WERI-Rb-1 (cell line): ENCODE measurements at regions not wholly inside any gene's neighbourhood (a gene's known extent, or its start where the extent isn't known, plus 50 kb on each side); places are given as distances from the start of the nearest gene placed in this dataset.

Experiments
- DNase-seq: peaks from one replicate; pipeline ENCODE4 v3.0.0-alpha.2; 2020
- H3K27ac ChIP-seq: fragments of 250-450 bp; sonication (Bioruptor Pico); 2 replicates; pipeline ENCODE4 v1.5.1; 2020; ENCODE audit warnings: mild to moderate bottlenecking, moderate library complexity
- H3K27me3 ChIP-seq: fragments of 250-450 bp; sonication (Bioruptor Pico); 2 replicates; pipeline ENCODE4 v1.5.1; 2021; ENCODE audit warnings: mild to moderate bottlenecking, low read depth, moderate library complexity; ENCODE audit not compliant: insufficient read depth, severe bottlenecking
- H3K36me3 ChIP-seq: fragments of 250-450 bp; sonication (Bioruptor Pico); 2 replicates; pipeline ENCODE4 v1.5.1; 2020; ENCODE audit warnings: mild to moderate bottlenecking, moderate library complexity
- H3K4me3 ChIP-seq: 2 replicates; pipeline ENCODE4 v1.5.1; 2011; ENCODE audit warnings: low read depth, mild to moderate bottlenecking, control low read depth, low read length
- H3K9me3 ChIP-seq: fragments of 250-450 bp; sonication (Bioruptor Pico); 2 replicates; pipeline ENCODE4 v1.5.1; 2021; ENCODE audit warnings: mild to moderate bottlenecking, moderate library complexity; ENCODE audit not compliant: severe bottlenecking
- CTCF ChIP-seq: IDR thresholded peaks from 2 replicates; pipeline ENCODE4 v1.5.1; 2011; ENCODE audit warnings: low read depth, mild to moderate bottlenecking, control low read depth, inconsistent platforms, low read length

DNA sequence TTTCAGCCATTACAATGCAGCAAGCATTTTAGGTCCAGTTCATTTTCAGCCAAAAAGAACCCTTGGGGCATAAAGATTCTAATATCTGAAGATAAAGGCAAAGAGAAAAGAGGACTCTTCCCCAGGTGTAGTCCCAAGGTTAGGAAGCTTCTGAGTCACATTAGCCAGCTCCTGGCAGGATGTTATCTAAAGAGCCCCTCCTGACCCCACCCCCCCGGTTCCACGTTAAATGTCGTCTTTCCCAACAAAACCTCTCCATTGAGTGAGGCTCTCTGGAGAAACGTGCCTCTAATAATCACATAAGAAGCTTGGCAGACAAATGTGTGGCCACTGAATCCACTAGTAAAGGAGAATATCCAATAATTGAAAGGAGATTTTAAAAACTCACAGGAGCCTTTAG, 267.7 kb downstream of the GALC start:
- peak; percentile 77 for DNase-seq
- H3K4me3 ChIP-seq, result peak overlapping the region; percentile 17
- no peak for TF ChIP-seq CTCF
- no peaks in the 10 kb centered on the region for H3K9me3 ChIP-seq
- H3K27me3 ChIP-seq, result no peaks in the 10 kb centered on the region
- peak overlapping the region; percentile 84 for H3K27ac ChIP-seq
- no peaks in the 10 kb centered on the region for H3K36me3 ChIP-seq

DNA sequence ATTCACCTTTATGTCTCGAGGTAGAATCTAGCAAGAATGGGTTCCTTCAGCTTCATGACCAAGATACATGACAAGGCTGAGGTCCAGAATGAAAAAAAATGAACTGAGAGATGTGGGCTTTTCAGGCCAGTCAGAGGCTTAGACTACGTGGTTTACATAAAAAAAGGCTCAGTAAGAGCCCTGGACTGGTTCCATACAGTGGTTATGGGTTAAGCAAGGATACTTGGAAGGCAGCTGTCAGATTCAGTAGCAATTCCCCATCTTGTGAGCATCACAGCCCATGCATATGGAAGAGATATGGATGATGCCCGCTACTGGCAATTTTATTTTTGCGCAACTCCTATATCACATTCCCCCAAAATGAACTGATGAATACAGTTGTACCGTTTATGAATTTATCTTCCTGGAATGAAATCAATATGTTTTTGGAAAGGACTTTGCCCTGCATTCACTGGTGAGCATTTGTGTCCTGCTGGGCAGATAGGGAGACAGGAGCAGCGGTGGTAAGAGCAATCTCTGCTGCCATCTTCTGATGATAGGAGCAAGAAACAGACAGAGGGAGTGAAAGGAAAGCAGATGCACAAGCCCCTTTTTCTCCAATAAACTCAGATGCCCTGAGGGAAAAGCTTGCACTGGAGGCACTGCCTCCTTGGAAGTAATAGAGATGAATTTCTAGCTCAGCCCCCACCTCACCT, 280.4 kb downstream of the GALC start:
- H3K4me3 ChIP-seq, result no peak overlapping the region
- H3K36me3 ChIP-seq, result no peaks in the 10 kb centered on the region
- H3K9me3 ChIP-seq, result no peaks in the 10 kb centered on the region
- no peak overlapping the region for H3K27ac ChIP-seq
- no peaks in the 10 kb centered on the region for H3K27me3 ChIP-seq
- DNase-seq, result peak; percentile 38
- TF ChIP-seq CTCF, result peak; percentile 64

- Histone ChIP-seq H3K36me3 (no peaks in the 10 kb centered on the region), H3K27ac (no peak overlapping the region), H3K27me3 (no peaks in the 10 kb centered on the region), H3K9me3 (no peaks in the 10 kb centered on the region), H3K4me3 (no peak overlapping the region)
- TF ChIP-seq CTCF, result no peak
- no peak for DNase-seq
These were observed 287.5 kb downstream of the GALC start for GRCh38 chr14:87705439-87705896.

DNA sequence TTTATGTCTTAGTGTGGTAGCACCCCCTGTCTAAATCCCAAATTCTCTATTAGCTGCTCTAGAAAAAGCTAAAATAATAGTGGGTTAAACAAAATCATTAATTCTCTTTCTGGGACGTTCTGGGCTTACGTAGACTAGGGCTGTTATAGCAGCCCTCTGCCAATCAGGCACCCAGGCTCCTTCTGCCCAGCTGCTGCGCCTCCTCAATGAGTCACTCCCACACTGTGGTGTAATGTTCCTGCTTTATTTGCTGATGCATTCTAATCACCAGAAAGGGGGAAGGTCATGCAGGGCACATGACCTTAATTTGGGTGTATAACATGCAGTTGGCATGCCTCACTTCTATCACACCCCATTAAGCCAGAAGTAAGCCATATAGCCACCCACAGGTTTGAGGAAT, 294.5 kb downstream of the GALC start:
- no peaks in the 10 kb centered on the region for H3K27me3 ChIP-seq
- H3K27ac ChIP-seq, result no peak overlapping the region
- DNase-seq, result no peak
- no peak overlapping the region for H3K4me3 ChIP-seq
- no peaks in the 10 kb centered on the region for H3K36me3 ChIP-seq
- no peaks in the 10 kb centered on the region for H3K9me3 ChIP-seq
- no peak for TF ChIP-seq CTCF

- no peak for TF ChIP-seq CTCF
- no peak overlapping the region for H3K4me3 ChIP-seq
- DNase-seq, result peak; percentile 42
These were observed 296.5 kb downstream of the GALC start for GRCh38 chr14:87696485-87696884.

More at GRCh38 chr14:87696485-87696884, 296.5 kb downstream of the GALC start:
- H3K27ac ChIP-seq, result 0 out of 2 replicates have a peak overlapping the region, but pooled peaks have one; percentile 14
- H3K9me3 ChIP-seq, result no peaks in the 10 kb centered on the region
- no peaks in the 10 kb centered on the region for H3K27me3 ChIP-seq
- H3K36me3 ChIP-seq, result no peaks in the 10 kb centered on the region
